Parathyroid adenoma (tissue), 2 donors: ENCODE measurements at regions not wholly inside any gene's neighbourhood (a gene's known extent, or its start where the extent isn't known, plus 50 kb on each side); places are given as distances from the start of the nearest gene placed in this dataset.

Experiments
- H2AFZ ChIP-seq: fragments of 300-600 bp; sonication (generic); one replicate; pipeline ENCODE4 v1.7.0; 2017; ENCODE audit warnings: antibody characterized with exemption, mild to moderate bottlenecking
- H3K27ac ChIP-seq: fragments of 300-600 bp; sonication (generic); one replicate; pipeline ENCODE4 v1.7.0; 2017
- H3K27me3 ChIP-seq: fragments of 300-600 bp; sonication (generic); one replicate; pipeline ENCODE4 v1.7.0; 2017; ENCODE audit warnings: low read length; ENCODE audit not compliant: control insufficient read depth, insufficient read depth
- H3K36me3 ChIP-seq: fragments of 300-600 bp; sonication (generic); one replicate; pipeline ENCODE4 v1.7.0; 2017; ENCODE audit warnings: low read length; ENCODE audit not compliant: control insufficient read depth, insufficient read depth
- H3K4me1 ChIP-seq: fragments of 300-600 bp; sonication (generic); one replicate; pipeline ENCODE4 v1.7.0; 2017; ENCODE audit warnings: control low read depth
- H3K4me2 ChIP-seq: fragments of 300-600 bp; sonication (generic); one replicate; pipeline ENCODE4 v1.7.0; 2017; ENCODE audit warnings: low read length
- H3K4me3 ChIP-seq: fragments of 300-600 bp; sonication (generic); one replicate; pipeline ENCODE4 v1.7.0; 2017; ENCODE audit warnings: low read depth, low read length
- H3K79me2 ChIP-seq: fragments of 300-600 bp; sonication (generic); one replicate; pipeline ENCODE4 v1.7.0; 2017; ENCODE audit warnings: control low read depth
- H3K9ac ChIP-seq: fragments of 300-600 bp; sonication (generic); one replicate; pipeline ENCODE4 v1.7.0; 2017; ENCODE audit warnings: mild to moderate bottlenecking
- H3K9me3 ChIP-seq: fragments of 300-600 bp; sonication (generic); one replicate; pipeline ENCODE4 v1.7.0; 2017; ENCODE audit warnings: low read length; ENCODE audit not compliant: control insufficient read depth
- CTCF ChIP-seq: fragments of 300-600 bp; sonication (generic); IDR thresholded peaks from one replicate; pipeline ENCODE4 v1.7.0; 2017; ENCODE audit warnings: antibody characterized with exemption, mild to moderate bottlenecking
- donor health status: primary hyperparathyroidism.

- no peak for TF ChIP-seq CTCF
- no peaks in the 10 kb centered on the region for H3K36me3 ChIP-seq
These were observed 152.4 kb downstream of the GATA3 start for GRCh38 chr10:8206882-8207281.

GRCh38 chr10:8211631-8212030 lies 157.1 kb downstream of the GATA3 start:
- H3K79me2 ChIP-seq, result no peaks in the 10 kb centered on the region
- no peak overlapping the region for H3K4me2 ChIP-seq
- TF ChIP-seq CTCF, result no peak
- no peak overlapping the region for H3K9ac ChIP-seq
- no peak overlapping the region for H2AFZ ChIP-seq
- no peak overlapping the region for H3K4me3 ChIP-seq
- H3K27me3 ChIP-seq, result no peaks in the 10 kb centered on the region
- H3K36me3 ChIP-seq, result no peaks in the 10 kb centered on the region
- no peaks in the 10 kb centered on the region for H3K4me1 ChIP-seq
- no peak overlapping the region for H3K27ac ChIP-seq
- H3K9me3 ChIP-seq, result no peaks in the 10 kb centered on the region

More at GRCh38 chr10:8206882-8207281, 152.4 kb downstream of the GATA3 start:
- Histone ChIP-seq H3K4me3 (no peak overlapping the region), H3K27ac (no peak overlapping the region), H3K4me1 (no peaks in the 10 kb centered on the region), H3K9ac (no peak overlapping the region), H3K4me2 (no peak overlapping the region), H3K79me2 (no peaks in the 10 kb centered on the region), H2AFZ (no peak overlapping the region), H3K27me3 (no peaks in the 10 kb centered on the region), H3K9me3 (no peaks in the 10 kb centered on the region)

- Histone ChIP-seq H3K27ac (no peak overlapping the region), H2AFZ (no peak overlapping the region), H3K9ac (no peak overlapping the region), H3K4me2 (no peak overlapping the region), H3K9me3 (no peaks in the 10 kb centered on the region), H3K27me3 (no peaks in the 10 kb centered on the region), H3K4me3 (no peak overlapping the region), H3K4me1 (no peaks in the 10 kb centered on the region), H3K36me3 (no peaks in the 10 kb centered on the region), H3K79me2 (no peaks in the 10 kb centered on the region)
- TF ChIP-seq CTCF, result no peak
These were observed 159.2 kb downstream of the GATA3 start for GRCh38 chr10:8213735-8214134.

- no peak overlapping the region for H3K4me3 ChIP-seq
- no peaks in the 10 kb centered on the region for H3K79me2 ChIP-seq
- H3K9me3 ChIP-seq, result no peaks in the 10 kb centered on the region
- TF ChIP-seq CTCF, result no peak
- H3K9ac ChIP-seq, result no peak overlapping the region
- H3K36me3 ChIP-seq, result no peaks in the 10 kb centered on the region
- no peaks in the 10 kb centered on the region for H3K27me3 ChIP-seq
- H3K4me1 ChIP-seq, result no peaks in the 10 kb centered on the region
- no peak overlapping the region for H2AFZ ChIP-seq
- H3K4me2 ChIP-seq, result no peak overlapping the region
- no peak overlapping the region for H3K27ac ChIP-seq
These were observed 160.1 kb downstream of the GATA3 start for GRCh38 chr10:8214587-8214986.

GRCh38 chr10:8216893-8217292 lies 162.4 kb downstream of the GATA3 start:
- H3K4me2 ChIP-seq, result no peak overlapping the region
- H2AFZ ChIP-seq, result no peak overlapping the region
- TF ChIP-seq CTCF, result no peak
- no peak overlapping the region for H3K9ac ChIP-seq
- H3K9me3 ChIP-seq, result no peaks in the 10 kb centered on the region
- H3K27me3 ChIP-seq, result no peaks in the 10 kb centered on the region
- H3K36me3 ChIP-seq, result no peaks in the 10 kb centered on the region
- H3K4me1 ChIP-seq, result no peaks in the 10 kb centered on the region
- H3K27ac ChIP-seq, result no peak overlapping the region
- H3K79me2 ChIP-seq, result no peaks in the 10 kb centered on the region
- H3K4me3 ChIP-seq, result no peak overlapping the region
